Islet of Langerhans (tissue), 1 donor: ENCODE measurements at regions not wholly inside any gene's neighbourhood (a gene's known extent, or its start where the extent isn't known, plus 50 kb on each side); places are given as distances from the start of the nearest gene placed in this dataset.
A peak's percentile ranks its signal among the peaks of the same experiment; 100 is the strongest.
"Not testable (repeated sequence)": the region's sequence is repeated elsewhere in the genome, so short reads cannot be mapped to it uniquely, and the experiment has no call there.

ENCODE experiments used
- FAIRE-seq: peaks from one replicate; lab custom pipeline; 2011; peaks lifted over from hg19 to GRCh38; lab: Jason Lieb, UNC

DNA sequence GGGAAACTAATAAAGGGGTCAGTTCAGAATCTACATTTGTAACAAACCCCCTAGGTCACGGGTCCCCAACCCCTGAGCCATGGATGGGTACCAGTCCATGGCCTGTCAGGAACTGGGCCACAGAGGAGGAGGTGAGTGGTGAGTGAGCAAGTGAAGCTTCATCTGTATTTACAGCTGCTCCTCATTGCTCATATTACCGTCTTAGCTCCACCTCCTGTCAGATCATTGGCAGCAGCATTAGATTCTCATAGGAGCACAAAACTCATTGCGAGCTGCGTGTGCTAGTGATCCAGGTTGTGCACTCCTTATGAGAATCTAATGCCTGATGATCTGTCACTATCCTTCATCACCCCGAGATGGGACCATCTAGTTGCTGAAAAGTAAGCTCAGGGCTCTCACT lies 88.4 kb upstream of the MPP7 start:
- no peak for FAIRE-seq

DNA sequence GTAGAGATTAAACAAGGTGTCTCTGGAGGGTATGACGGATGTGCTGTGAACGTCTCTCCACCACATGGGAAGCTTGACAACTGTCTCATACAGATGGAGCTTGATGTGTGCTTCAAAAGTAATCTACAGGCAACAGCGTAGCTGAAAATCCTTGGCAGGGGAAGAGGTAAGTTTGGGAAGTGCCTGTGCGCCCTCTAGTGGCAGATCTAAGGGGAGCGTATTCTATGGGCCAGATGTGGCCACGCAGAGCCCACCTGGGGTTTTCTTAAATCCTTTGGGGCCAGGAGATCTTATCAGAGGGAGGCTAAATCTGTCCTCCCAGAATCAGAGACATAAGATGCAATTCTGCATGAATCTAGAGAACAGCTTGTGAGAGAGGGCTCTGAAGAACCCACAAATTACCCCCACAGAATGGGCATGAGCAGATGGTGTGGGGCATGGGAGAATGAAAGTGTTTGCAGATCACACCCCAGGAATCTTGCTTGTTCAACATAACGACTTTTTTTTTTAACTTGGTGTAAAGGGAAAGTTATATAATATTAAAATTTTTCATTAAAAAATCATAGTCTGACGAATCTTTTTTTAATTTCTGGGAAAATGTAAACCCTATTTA lies 91.2 kb upstream of the MPP7 start:
- FAIRE-seq: no peak

DNA sequence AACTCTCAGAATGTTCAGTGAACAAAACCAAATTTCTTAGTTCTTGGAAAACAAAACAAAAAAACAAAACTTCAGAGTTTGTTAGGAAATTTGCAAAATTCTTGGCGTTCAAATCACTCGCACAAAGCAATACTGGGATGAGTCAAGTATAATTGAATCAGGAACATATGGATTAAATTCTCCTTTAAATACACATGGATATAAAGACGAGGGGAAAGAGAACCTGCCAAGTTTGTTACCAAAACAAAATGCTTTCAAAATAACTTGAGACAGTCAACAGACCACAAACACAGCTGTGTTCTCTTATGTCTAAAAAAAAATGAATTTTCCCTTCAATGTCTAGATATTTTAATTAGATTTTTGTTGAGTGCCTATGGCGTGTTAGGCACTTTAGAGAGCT lies 93.5 kb upstream of the MPP7 start:
- FAIRE-seq: no peak

DNA sequence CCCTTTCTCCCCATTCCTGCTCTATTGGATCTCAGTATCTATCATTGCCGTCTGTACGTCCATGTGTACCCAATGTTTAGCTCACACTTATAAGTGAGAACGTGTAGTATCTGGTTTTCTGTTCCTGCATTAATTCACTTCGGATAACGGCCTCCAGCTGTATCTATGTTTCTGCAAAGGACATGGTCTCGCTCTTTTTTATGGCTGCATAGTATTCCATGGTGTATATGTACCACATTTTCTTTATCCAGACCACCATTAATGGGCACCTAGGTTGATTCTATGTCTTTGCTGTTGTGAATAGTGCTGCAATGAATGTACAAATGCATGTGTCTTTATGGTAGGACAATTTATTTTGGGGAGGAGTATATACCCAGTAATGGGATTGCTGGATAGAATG lies 94.4 kb upstream of the MPP7 start:
- FAIRE-seq: no peak

DNA sequence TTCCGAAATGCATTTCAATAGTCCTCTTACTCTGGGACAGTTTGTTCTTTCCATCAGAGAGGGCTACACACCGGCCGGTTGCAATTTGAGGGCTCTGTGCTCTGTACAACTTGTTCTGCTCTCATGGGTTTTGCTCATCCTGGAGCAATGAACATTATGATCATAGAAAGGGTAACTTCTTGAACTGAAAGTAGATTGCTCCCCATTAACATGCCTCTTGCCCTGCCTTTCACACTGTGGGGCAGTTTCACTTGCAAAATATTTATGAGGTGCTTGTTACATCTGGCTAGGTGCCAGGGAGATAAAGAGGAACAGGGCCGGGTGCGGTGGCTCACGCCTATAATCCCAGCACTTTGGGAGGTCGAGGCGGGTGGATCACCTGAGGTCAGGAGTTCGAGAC lies 97.3 kb upstream of the MPP7 start:
- FAIRE-seq: no peak

DNA sequence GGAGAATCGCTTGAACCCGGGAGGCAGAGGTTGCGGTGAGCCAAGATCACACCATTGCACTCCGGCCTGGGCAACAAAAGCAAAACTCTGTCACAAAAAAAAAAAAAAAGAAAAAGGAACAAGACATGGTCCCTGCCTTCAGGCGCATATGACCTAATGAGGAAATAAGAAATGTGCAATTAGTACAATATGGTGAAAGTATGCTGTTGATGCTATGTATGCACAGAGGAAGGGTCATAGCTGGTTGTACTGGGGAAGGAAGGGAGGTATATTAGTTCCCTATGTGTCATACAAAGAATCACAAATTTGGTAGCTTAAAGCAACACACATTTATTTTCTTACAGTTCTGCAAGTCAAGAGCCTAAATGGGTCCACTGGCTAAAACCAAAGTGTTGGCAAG lies 97.8 kb upstream of the MPP7 start:
- no peak for FAIRE-seq

DNA sequence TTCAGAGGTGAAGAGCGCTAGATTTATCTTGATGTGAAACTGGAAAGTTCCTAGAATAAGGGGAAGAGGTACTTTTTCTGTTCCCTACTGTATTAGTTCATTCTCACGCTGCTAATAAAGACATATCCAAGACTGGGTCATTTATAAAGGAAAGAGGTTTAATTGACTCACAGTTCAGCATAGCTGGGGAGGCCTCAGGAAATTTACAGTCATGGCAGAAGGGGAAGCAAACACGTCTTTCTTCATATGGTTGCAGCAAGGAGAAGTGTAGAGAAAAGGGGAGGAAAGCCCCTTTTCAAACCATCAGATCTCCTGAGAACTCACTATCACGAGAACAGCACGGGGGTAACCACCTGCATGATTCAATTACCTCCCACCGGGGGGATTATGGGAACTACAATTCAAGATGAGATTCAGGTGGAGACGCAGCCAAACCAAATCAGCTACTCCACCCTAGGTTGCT lies 99.8 kb upstream of the MPP7 start:
- FAIRE-seq: not testable (repeated sequence)

DNA sequence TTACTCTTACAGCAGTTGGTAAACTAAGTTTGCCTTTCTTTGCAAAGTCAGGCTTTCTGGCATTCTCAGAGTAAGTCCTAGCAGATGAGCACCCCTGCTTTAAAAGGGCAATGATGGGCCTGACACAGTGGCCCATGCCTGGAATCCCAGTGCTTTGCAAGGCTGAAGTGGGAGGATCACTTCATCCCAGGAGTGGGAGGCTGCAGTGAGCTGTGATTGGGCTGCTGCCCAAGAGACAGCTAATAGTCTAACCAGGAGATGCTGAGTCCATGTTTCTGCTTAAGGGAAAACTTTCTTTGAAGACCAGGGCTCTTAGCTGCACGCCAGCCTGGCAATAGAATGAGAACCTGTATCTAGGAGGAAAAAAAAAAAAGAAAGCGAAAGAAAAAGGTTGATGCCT lies 100.2 kb upstream of the MPP7 start:
- no peak for FAIRE-seq

DNA sequence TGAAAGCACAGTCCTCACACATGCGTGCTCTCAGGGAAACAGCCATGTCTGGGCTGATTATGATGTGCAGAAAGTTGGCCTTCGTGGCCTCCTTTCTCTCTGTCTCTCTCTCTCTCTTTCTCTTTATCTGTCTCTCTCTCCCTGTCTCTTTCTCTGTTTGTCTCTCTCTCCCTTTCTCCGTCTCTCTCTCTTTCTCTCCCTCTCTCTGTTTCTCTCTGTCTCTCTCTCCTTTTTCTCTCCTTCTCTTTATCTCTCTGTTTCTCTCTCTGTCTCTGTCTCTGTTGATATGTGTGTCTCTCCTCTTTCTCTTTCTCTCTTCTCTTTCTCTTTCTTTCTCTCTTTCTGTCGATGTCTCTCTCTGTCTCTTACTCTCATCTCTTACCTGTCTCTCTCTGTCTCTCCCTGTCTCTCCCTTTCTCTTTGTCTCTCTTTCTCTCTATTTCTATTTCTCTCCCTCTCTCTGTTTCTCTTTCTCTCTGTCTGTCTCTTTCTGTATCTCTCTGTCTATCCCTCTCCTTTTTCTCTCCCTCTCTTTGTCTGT lies 105.4 kb upstream of the MPP7 start:
- no peak for FAIRE-seq

DNA sequence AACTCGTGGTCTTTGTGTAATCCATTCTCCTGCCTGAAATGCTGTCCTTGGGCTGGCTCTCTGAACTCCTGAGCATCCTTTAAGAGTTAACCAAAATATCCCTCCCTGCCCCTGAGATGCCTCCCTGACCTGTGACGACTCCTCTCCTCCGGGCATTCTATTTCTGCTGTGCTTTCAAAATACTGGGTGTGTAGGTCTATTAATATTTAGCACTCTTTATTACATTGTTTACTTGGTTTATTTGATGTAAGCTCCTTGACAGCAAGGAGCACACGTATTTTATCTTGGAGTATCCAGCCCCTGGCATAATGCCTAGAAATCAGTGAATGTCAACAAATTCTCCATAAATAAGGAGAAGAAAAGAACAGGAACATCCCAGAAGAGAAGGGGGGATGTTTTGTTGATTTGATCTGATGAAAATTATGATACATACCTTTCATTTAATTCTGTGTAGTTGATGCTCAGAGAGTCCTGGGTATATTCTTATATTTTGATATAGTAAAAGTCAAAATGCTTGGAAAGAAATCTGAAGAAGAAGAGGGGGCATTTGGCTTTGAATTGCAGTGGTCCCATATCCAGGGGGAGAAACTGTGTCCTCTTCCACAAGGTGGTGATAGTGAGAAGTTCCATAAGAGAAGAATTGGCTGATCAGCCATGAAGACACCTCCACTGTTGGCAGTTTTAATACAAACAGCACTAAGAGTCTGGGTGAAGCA lies 107.7 kb upstream of the MPP7 start:
- no peak for FAIRE-seq

DNA sequence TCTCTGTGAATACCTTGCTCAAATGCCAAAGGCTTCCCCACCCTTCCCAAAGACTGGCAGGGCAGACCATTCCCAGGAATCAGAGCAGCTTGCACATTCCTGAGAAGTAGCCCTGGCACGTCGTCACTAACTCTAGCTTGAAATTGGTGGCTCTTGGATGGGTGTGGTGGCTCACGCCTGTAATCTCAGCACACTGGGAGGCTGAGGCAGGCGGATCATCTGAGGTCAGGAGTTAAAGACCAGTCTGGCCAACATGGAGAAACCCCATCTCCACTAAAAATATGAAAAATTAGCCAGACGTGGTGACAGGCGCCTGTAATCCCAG lies 108.2 kb upstream of the MPP7 start:
- no peak for FAIRE-seq

DNA sequence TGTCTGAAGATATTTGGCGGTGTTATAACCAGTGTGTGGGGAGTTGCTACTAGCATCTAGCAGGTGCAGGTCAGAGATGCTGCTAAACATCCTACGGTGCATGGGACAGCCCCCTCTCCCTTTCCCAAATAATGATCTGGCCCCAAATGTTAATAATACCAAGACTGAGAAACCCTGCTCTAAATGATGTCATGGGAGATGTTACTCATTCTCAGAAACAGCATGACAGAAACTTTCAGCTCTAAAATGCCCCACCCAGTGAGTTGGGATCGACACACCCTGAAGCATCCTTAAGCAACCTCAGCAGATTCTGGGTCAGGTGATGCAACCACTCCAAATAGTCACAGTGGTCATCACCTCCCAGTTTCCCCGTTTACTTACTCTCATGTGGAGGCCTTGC lies 108.8 kb upstream of the MPP7 start:
- no peak for FAIRE-seq

DNA sequence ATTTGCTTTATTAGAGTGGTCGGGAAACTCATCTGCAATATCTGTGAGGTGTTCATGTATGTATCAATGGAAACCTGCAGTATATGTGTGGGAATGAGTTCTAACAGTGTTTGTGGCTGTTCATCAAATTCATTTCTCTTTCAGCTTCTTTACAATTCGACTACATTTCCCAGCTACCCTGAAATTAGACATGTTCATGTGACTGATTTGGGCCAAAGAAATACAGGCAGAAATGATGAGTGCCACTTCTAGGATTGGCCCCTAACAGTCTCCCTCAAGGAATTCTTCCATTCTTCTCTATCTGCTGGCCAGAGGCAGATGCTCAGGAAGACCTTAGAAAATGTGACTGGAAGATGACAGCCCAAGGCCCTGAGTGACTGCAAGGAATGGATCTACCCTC lies 114.8 kb upstream of the WAC start:
- no peak for FAIRE-seq

DNA sequence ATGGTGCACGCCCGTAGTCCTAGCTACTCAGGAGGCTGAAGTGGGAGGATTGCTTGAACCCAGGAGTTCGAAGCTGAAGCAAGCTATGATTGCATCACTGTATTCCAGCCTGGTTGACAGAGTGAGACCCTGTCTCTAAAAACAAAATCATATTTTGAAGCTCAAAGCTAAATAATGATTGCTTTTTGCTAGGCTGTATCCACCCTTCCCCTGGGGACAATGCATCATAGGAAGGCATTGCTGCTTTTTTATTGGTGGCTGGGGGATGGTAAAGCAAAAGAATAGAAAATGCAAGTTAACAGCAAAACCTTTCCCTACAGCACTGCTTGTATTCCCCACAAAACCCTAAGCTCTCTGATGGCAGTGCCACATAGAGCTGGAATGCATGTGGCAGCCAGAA lies 107.5 kb upstream of the WAC start:
- no peak for FAIRE-seq

DNA sequence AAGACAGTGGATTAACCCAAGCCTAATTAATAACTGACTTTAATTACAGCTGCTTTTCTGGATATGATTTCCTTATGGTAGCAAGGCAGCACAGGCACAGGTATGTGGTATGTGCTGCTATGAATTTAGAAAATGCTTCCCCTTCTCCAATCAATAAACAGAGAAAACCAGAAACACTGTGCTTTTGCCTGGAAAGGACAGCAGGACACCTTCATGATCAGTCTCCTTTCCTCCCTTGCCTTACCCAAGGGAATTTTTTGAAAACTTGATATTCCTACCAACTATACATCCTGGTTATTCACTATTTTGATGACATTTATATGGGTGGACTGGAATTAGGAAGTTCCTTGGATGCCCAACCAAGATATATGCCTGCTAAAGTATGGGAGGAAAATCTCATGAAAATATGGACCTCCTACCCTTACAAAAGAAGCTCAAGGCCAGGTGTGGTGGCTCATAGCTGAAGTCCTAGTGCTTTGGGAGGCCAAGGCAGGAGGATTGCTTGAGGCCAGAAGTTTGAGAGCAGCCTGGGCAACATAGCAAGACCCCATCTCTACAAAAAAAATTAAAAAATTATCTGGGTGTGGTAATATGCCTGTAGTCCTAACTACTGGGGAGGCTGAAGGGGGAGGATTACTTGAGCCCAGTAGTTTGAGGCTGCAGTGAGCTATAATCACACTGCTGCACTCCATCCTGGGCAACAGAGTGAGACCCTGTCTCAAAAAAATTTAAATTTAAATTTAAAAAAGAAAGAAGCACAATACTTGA lies 106.3 kb upstream of the WAC start:
- FAIRE-seq: no peak

DNA sequence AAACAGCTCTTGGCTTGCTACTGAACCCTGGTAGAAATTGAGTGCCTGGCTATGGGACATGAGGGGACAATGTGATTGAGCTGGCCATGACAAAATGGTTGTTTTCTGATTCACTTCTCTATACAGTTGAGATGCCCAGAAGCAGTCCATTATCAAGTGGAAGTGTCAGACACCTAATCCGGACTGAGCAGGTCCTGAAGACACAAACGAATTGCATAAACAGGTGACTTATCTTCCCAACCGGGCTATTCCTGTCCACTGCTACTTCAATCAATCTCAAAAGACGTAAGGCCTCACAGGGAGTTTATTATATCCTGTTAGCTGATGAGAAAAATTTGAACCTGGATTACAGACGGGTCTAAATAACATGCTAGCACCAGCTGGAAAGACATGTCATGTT lies 105.5 kb upstream of the WAC start:
- FAIRE-seq: no peak

DNA sequence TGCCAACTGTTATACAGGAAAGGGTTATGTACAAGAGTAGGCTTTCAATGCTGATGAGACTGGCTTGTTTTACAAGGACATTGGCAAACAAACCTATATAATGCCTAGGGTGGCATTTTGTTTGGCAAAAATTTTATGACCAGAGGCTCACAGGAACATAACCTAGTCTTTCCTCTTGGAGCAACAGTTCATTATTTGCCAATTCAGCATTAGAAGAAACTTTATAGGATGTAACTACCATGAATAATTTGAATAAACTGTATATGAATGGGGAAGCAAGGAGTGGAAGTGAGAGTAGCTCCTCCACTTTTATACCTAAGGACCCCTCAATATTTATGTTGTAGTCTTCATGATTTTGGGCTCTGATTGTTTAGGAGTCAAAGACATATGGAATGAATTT lies 103.9 kb upstream of the WAC start:
- no peak for FAIRE-seq

DNA sequence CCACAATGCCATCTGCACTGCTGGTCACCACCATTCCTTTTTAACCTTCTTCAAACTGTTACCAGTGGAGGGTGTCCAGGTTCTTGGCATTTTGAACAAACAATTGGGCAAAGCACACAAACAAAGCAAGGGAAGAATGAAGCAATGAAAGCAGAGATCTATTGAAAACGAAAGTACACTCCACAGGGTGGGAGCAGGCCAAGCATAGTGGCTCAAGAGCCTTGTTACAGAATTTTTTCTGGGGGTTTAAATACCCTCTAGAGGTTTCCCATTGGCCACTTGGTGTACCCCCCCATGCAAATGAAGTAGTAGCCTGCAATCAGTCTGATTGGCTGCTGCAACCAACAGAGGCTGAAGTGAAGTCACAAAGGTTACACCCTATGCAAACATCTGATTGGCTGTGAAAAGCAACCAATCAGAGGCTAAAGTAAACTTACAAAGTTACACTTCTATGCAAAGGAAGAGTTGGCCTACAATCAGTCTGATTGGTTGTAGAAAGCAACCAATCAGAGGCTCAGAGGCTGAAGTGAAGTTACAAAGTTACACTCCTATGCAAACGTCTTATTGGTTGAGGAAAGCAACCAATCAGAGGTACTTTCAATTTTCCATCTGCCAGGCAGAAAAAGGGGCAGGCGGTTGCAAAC lies 103.2 kb upstream of the WAC start:
- FAIRE-seq: no peak

DNA sequence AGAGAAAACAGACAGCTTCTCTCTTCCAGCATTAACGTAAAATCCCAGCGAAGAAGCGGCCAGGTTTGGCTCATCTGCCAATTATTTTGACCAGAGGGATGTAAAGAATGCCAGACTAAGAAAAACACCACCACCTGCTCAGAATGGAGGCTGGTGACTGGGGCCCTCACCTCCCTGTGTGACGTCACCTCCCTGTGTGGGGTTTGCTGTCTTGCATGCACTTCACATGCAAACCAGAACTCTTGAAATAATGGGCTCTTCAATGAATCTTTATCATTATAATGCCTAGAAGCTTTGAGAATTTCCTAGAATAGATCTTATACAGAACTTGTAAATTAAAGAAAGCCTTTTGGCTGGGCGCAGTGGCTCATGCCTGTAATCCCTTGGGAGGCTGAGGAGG lies 101.8 kb upstream of the WAC start:
- no peak for FAIRE-seq

DNA sequence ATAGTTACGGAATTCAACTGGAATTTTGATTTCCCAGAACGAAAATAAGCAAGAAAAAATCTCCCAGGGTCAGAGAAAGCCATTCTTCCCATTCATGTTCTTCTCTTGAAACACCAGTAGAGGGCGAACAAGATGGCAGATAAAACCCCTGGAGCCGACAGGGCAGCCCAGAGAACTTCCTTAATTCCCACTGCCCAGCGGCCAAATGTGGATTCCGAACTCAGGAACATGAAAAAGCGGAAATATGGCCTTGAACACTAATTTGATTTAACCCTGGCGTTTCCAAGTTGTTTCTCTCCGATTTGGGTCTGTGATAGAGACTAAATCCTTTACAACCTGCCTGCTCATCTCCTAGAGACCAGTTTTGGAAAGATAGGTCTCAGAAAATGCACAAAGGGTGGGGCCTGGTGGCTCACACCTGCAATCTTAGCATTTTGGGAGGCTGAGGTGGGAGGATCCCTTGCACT lies 100.7 kb upstream of the WAC start:
- FAIRE-seq: peak; percentile 99

DNA sequence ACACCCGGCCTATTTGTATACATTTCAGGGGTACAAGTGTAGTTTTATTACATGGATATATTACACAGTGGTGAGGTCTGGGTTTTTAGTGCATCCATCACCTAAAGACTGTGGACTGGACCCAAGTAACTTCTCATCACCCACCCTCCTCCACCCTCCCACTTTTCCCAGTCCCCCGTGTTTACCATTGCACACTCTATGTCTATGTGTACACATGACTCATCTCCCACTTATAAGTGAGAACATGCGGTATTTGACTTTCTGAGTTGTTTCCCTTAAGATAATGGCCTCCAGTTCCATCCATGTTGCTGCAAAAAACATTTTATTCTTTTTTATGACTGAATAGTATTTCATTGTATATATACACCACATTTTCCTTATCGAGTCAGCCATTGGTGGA lies 98.9 kb upstream of the WAC start:
- no peak for FAIRE-seq

DNA sequence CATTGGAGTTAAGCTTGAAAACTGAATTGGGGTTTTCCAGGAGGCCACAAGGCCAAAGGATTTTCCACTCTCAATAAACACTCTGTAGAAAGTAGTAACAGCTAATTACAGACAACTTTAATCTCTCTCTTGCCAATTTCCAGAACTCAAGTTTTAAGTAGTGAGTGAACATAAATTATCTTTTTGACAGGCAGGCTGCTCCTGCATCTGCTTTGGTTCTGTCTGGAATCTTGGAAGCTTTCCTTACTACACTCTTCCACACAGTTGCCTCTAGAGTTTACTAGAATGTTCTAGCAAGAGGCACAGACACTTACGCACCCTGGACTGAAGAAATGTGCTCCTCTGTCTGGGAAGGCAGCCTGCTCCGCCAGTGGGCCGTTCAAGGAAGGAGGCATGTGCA lies 90.5 kb upstream of the WAC start:
- FAIRE-seq: no peak

DNA sequence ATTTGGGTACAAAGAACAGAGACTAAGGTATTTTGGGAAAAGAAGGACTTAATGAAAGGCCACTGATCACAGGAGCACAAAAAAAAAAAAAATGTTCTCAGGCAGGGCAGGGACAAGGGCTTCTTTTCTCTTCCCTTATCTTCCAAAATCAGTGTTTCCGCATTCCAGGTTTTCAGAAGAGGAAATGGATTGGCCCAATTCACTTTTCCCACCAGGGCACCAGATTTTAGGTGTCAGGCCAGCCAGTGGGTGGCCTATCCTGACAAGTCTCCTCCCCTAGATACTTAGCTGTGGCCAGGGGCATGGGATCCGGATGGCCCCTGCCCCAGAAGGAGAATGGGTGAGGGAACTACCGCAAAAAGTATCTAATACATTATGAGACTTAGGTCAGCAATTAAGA lies 88.9 kb upstream of the WAC start:
- FAIRE-seq: no peak
